Esophagus muscularis mucosa (tissue), 4 donors: ENCODE measurements at regions not wholly inside any gene's neighbourhood (a gene's known extent, or its start where the extent isn't known, plus 50 kb on each side); places are given as distances from the start of the nearest gene placed in this dataset.

Experiments
- CTCF ChIP-seq, 3 experiments: fragments of 200-600 bp in 2 of 3; fragments of 450-650 bp in 1 of 3; sonication (generic) in 2 of 3; IDR thresholded peaks; one replicate each; pipeline ENCODE4 v1.5.1; 2017 to 2019; ENCODE audit warnings: antibody characterized with exemption in 3 of 3, mild to moderate bottlenecking in 2 of 3, moderate library complexity in 1 of 3
- EP300 ChIP-seq: sonication (generic); formaldehyde crosslinking; IDR thresholded peaks from one replicate; pipeline ENCODE4 v1.6.1; 2017; ENCODE audit warnings: antibody characterized with exemption
- POLR2A ChIP-seq: fragments of 450-650 bp; IDR thresholded peaks from one replicate; pipeline ENCODE4 v1.6.1; 2017; ENCODE audit warnings: antibody characterized with exemption, moderate library complexity, mild to moderate bottlenecking, low read depth

- TF ChIP-seq CTCF (IDR thresholded peaks at IDR 0.05) (no peak), POLR2A (no peak), EP300 (no peak)
Observed at GRCh38 chr1:90504509-90504908, 212.6 kb downstream of the BARHL2 start.
